ENCODE measurements at regions not wholly inside any gene's neighbourhood (a gene's known extent, or its start where the extent isn't known, plus 50 kb on each side); places are given as distances from the start of the nearest gene placed in this dataset.

- CTCF ChIA-PET = no interaction called here
- POLR2A ChIA-PET (ENCODE audit: low non-redundant PET) = no interaction called here
- DNase-seq (ENCODE audit: low spot score) = no peak
These were observed 121.8 kb upstream of the SPAG17 start for GRCh38 chr1:118306851-118307250.

GRCh38 chr1:118304722-118305359 is 119.8 kb upstream of the SPAG17 start:
- DNase-seq (ENCODE audit: low spot score) = peak; percentile 8
- H3K27ac ChIP-seq = no peak overlapping the region
- ChIA-PET POLR2A (ENCODE audit: low non-redundant PET) (no interaction called here), CTCF (interaction anchor here (0.5 kb wide), 1 partner anchor 408 kb away, joined by 7 read pairs; no protein-coding TSS in a partner anchor)
- peak; percentile 38 for TF ChIP-seq CTCF (conservative IDR thresholded peaks at IDR 0.05; ENCODE audit: low read depth)

More at GRCh38 chr1:118306851-118307250, 121.8 kb upstream of the SPAG17 start:
- TF ChIP-seq CTCF (conservative IDR thresholded peaks at IDR 0.05; ENCODE audit: low read depth) = no peak
- no peak overlapping the region for H3K27ac ChIP-seq

- H3K27ac ChIP-seq = no peak overlapping the region
- no peak for DNase-seq (ENCODE audit: low spot score)
- ChIA-PET CTCF (no interaction called here), POLR2A (ENCODE audit: low non-redundant PET) (no interaction called here)
- TF ChIP-seq CTCF (conservative IDR thresholded peaks at IDR 0.05; ENCODE audit: low read depth) = no peak
These were observed 118.5 kb upstream of the SPAG17 start for GRCh38 chr1:118303534-118303933.

GRCh38 chr1:118303064-118303463 is 118.0 kb upstream of the SPAG17 start:
- no peak for TF ChIP-seq CTCF (conservative IDR thresholded peaks at IDR 0.05; ENCODE audit: low read depth)
- POLR2A ChIA-PET (ENCODE audit: low non-redundant PET) = no interaction called here
- no peak for DNase-seq (ENCODE audit: low spot score)

GRCh38 chr1:118302145-118302544 is 117.1 kb upstream of the SPAG17 start:
- POLR2A ChIA-PET (ENCODE audit: low non-redundant PET) = no interaction called here
- CTCF ChIA-PET = no interaction called here
- DNase-seq (ENCODE audit: low spot score) = no peak
- no peak for TF ChIP-seq CTCF (conservative IDR thresholded peaks at IDR 0.05; ENCODE audit: low read depth)
- no peak overlapping the region for H3K27ac ChIP-seq

More at GRCh38 chr1:118303064-118303463, 118.0 kb upstream of the SPAG17 start:
- H3K27ac ChIP-seq = no peak overlapping the region
- CTCF ChIA-PET = no interaction called here

GRCh38 chr1:118300808-118301207 is 115.8 kb upstream of the SPAG17 start:
- POLR2A ChIA-PET (ENCODE audit: low non-redundant PET) = no interaction called here

More at GRCh38 chr1:118300808-118301207, 115.8 kb upstream of the SPAG17 start:
- H3K27ac ChIP-seq = no peak overlapping the region
- CTCF ChIA-PET = no interaction called here
- DNase-seq (ENCODE audit: low spot score) = no peak
- TF ChIP-seq CTCF (conservative IDR thresholded peaks at IDR 0.05; ENCODE audit: low read depth) = no peak
